Panc1 (cell line): ENCODE measurements at regions not wholly inside any gene's neighbourhood (a gene's known extent, or its start where the extent isn't known, plus 50 kb on each side); places are given as distances from the start of the nearest gene placed in this dataset.

ENCODE experiments used
- ATAC-seq: fragments of 200-7000 bp; cut with Tn5 transposase; 2 replicates; pipeline ENCODE4 v1.9.1; 2020; ENCODE audit warnings: mild to moderate bottlenecking, moderate library complexity
- BruUV-seq: library from RNA; stranded (reverse); fragments of 400-500 nt; replicated peaks from 2 replicates; lab custom pipeline; 2021; lab: Mats Ljungman, UMichigan
- CTCF ChIA-PET: fragments of 300-600 bp; sonication (Branson Sonifier 250); formaldehyde crosslinking; loops from one replicate; lab custom pipeline; 2022; ENCODE audit warnings: antibody characterized with exemption; lab: Charles Lee
- POLR2A ChIA-PET: fragments of 300-600 bp; sonication (Branson Sonifier 250); formaldehyde crosslinking; loops from one replicate; lab custom pipeline; 2022; ENCODE audit warnings: antibody characterized with exemption; lab: Charles Lee
- DNase-seq: peaks from one replicate; pipeline ENCODE4 v3.0.0-alpha.2; 2010; ENCODE audit warnings: low read depth, low spot score
- H3K27ac ChIP-seq: 2 replicates; pipeline ENCODE4 v1.5.1; 2011; ENCODE audit warnings: mild to moderate bottlenecking, low read length, inconsistent platforms
- H3K27me3 ChIP-seq: fragments of 200-500 bp; sonication (Bioruptor generic); 2 replicates; pipeline ENCODE4 v1.6.0; 2014; ENCODE audit warnings: low read length, inconsistent platforms; ENCODE audit not compliant: control insufficient read depth, insufficient read depth
- H3K36me3 ChIP-seq: fragments of 200-500 bp; sonication (Bioruptor generic); 2 replicates; pipeline ENCODE4 v1.5.1; 2014; ENCODE audit warnings: inconsistent platforms, mild to moderate bottlenecking, low read length, moderate library complexity; ENCODE audit not compliant: control insufficient read depth, insufficient read depth
- H3K4me1 ChIP-seq: 2 replicates; pipeline ENCODE4 v1.5.1; 2011; ENCODE audit warnings: inconsistent platforms, mild to moderate bottlenecking, low read length, moderate library complexity; ENCODE audit not compliant: control insufficient read depth, insufficient read depth
- H3K4me3 ChIP-seq, 2 experiments: 2 replicates each; pipeline ENCODE4 v1.5.1; 2011 to 2012; ENCODE audit warnings: low read depth in 2 of 2, low read length in 2 of 2, mild to moderate bottlenecking in 2 of 2, inconsistent platforms in 1 of 2, moderate library complexity in 1 of 2
- H3K9me3 ChIP-seq: fragments of 200-500 bp; sonication (Bioruptor generic); 2 replicates; pipeline ENCODE4 v1.5.1; 2014; ENCODE audit warnings: low read depth, mild to moderate bottlenecking, inconsistent platforms, low read length, moderate library complexity; ENCODE audit not compliant: control insufficient read depth, insufficient read depth
- CTCF ChIP-seq: fragments of 450-650 bp; IDR thresholded peaks from 2 replicates; pipeline ENCODE4 v1.5.1; 2017; ENCODE audit warnings: mild to moderate bottlenecking
- POLR2AphosphoS5 ChIP-seq: IDR thresholded peaks from 2 replicates; pipeline ENCODE4 v1.6.1; 2012; ENCODE audit warnings: mild to moderate bottlenecking, low read depth, low read length, moderate library complexity
- SIN3A ChIP-seq: IDR thresholded peaks from 2 replicates; pipeline ENCODE4 v1.6.1; 2012; ENCODE audit warnings: low read depth, mild to moderate bottlenecking, low read length, moderate library complexity, borderline replicate concordance; ENCODE audit not compliant: insufficient read depth
- TCF7L2 ChIP-seq: IDR thresholded peaks from 2 replicates; pipeline ENCODE4 v1.6.1; 2011; ENCODE audit warnings: mild to moderate bottlenecking, low read depth, low read length, inconsistent platforms
- in situ Hi-C: cut with HindIII; loops from 2 replicates; pipeline ENCODE4 v1.10.0; 2016; ENCODE audit warnings: low sequenced_read_pairs, low pct_unique_long_range_greater_than_20kb
- intact Hi-C: fragments of 100-400 bp; cut with micrococcal nuclease; formaldehyde crosslinking; loops from one replicate; pipeline ENCODE4 v1.10.0; 2022; ENCODE audit not compliant: unreplicated experiment
- TF ChIP-seq, protein P1 (sequence below), 2 experiments: IDR thresholded peaks; 2 replicates each; pipeline ENCODE4 v1.6.1; 2011 to 2012; ENCODE audit warnings: low read depth in 2 of 2, control low read depth in 1 of 2, low read length in 1 of 2, mild to moderate bottlenecking in 1 of 2, moderate library complexity in 1 of 2; ENCODE audit not compliant: insufficient read depth in 1 of 2

DNA sequence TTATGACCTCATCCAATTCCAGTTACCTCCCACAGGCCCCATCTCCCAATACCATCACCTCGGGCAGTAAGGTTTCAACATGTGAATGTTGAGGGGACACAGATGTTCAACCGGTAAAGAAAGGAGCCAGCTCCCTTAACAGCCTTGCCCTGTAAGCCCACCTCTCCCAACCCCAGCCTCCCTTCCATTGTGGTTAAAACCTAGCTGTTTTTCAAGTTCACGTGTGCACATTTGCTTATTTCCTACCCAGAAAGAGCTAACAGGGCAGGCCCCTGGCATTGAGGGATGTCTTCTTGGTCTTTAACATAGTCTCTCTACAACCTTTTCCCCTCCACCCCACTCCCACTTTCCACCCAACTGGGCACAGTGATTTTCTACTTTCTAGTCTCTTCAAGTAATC, 385.7 kb downstream of the FBXW7 start:
- no peaks in the 10 kb centered on the region for H3K4me1 ChIP-seq
- ATAC-seq (no peak), DNase-seq (no peak)
- ChIA-PET CTCF (no interaction called here), POLR2A (no interaction called here)
- H3K27ac ChIP-seq = no peak overlapping the region
- no peaks in the 10 kb centered on the region for H3K36me3 ChIP-seq
- TF ChIP-seq, protein P1, sequence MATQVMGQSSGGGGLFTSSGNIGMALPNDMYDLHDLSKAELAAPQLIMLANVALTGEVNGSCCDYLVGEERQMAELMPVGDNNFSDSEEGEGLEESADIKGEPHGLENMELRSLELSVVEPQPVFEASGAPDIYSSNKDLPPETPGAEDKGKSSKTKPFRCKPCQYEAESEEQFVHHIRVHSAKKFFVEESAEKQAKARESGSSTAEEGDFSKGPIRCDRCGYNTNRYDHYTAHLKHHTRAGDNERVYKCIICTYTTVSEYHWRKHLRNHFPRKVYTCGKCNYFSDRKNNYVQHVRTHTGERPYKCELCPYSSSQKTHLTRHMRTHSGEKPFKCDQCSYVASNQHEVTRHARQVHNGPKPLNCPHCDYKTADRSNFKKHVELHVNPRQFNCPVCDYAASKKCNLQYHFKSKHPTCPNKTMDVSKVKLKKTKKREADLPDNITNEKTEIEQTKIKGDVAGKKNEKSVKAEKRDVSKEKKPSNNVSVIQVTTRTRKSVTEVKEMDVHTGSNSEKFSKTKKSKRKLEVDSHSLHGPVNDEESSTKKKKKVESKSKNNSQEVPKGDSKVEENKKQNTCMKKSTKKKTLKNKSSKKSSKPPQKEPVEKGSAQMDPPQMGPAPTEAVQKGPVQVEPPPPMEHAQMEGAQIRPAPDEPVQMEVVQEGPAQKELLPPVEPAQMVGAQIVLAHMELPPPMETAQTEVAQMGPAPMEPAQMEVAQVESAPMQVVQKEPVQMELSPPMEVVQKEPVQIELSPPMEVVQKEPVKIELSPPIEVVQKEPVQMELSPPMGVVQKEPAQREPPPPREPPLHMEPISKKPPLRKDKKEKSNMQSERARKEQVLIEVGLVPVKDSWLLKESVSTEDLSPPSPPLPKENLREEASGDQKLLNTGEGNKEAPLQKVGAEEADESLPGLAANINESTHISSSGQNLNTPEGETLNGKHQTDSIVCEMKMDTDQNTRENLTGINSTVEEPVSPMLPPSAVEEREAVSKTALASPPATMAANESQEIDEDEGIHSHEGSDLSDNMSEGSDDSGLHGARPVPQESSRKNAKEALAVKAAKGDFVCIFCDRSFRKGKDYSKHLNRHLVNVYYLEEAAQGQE (IDR thresholded peaks at IDR 0.05; ENCODE audit: insufficient read depth in 1 of 2, low read depth in 2 of 2, low read length in 1 of 2) = no peak
- no peak for TF ChIP-seq SIN3A
- TF ChIP-seq POLR2AphosphoS5 = no peak
- no peak for TF ChIP-seq TCF7L2
- TF ChIP-seq CTCF = no peak
- H3K4me3 ChIP-seq = no peak overlapping the region
- no peaks in the 10 kb centered on the region for H3K27me3 ChIP-seq
- no TSS peak for BruUV-seq
- intact Hi-C loops = no loop called here
- in situ Hi-C loops = no loop called here
- H3K9me3 ChIP-seq = no peaks in the 10 kb centered on the region

DNA sequence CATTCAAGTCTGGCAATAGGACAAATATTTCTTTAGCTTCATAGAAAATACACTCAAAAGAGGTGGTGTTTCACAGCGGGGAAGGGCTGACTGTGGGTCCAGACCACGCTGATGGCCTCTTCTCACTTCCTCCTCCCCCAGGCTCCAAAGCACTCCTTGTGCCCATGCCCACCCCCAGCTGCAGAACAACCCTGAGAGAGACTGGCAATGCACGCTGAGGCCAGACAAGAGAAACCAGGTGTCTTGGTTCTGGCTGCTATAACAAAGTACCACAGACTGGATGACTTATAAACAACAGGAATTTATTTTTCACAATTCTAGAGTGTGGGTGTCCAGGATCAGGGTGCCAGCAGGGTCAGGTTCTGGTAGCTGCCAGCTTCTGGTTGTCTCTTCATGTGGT, 386.1 kb downstream of the FBXW7 start:
- H3K9me3 ChIP-seq = no peaks in the 10 kb centered on the region
- H3K36me3 ChIP-seq = no peaks in the 10 kb centered on the region
- no peak overlapping the region for H3K4me3 ChIP-seq
- ATAC-seq (no peak), DNase-seq (no peak)
- no TSS peak for BruUV-seq
- in situ Hi-C loops = no loop called here
- H3K27me3 ChIP-seq = no peaks in the 10 kb centered on the region
- ChIA-PET POLR2A (no interaction called here), CTCF (no interaction called here)
- intact Hi-C loops = no loop called here
- no peak overlapping the region for H3K27ac ChIP-seq
- H3K4me1 ChIP-seq = no peaks in the 10 kb centered on the region
- TF ChIP-seq, protein P1 (IDR thresholded peaks at IDR 0.05; ENCODE audit: insufficient read depth in 1 of 2, low read depth in 2 of 2, low read length in 1 of 2) = no peak
- TF ChIP-seq POLR2AphosphoS5 = no peak
- TF ChIP-seq TCF7L2 = no peak
- TF ChIP-seq CTCF = no peak
- TF ChIP-seq SIN3A = no peak
